ENCODE measurements at regions not wholly inside any gene's neighbourhood (a gene's known extent, or its start where the extent isn't known, plus 50 kb on each side); places are given as distances from the start of the nearest gene placed in this dataset.

DNA sequence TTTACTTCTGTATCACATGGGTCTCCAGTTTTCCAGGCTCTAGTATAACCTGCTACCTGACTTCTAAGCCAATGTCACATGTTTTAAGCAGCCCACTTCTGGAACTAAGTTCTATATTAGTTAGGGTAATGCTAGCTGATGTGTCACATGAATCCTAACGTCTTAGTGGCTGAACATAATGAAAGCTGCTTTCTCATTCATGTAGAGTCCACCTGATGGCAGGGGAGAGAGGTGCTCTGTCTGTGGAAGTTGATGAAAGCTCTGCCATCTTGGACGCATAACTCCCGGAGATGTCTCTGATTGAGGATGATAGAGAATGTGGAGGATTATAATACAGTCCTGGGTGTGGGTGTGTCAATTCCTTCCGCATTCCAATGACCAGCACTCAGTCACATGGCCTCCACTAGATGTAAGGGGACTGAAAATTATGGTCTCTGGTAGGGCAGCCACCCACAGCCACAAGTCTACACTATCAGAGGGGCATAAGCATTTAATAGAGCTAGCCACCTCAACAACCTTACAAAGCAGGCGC is 234.4 kb upstream of the CRY1 start:
- TF ChIP-seq CTCF (conservative IDR thresholded peaks at IDR 0.05; ENCODE audit: low read depth, low read length), result no peak
- TF ChIP-seq EZH2 (IDR thresholded peaks at IDR 0.05; ENCODE audit: borderline replicate concordance, low read depth, low read length, poor library complexity, severe bottlenecking), result no peak
